ENCODE measurements at regions not wholly inside any gene's neighbourhood (a gene's known extent, or its start where the extent isn't known, plus 50 kb on each side); places are given as distances from the start of the nearest gene placed in this dataset.

GRCh38 chr6:16078064-16078463 is 50.8 kb upstream of the MYLIP start:
- H3K27ac ChIP-seq: no peak overlapping the region
- no peaks in the 10 kb centered on the region for H3K9me3 ChIP-seq
- TF ChIP-seq POLR2AphosphoS5 (IDR thresholded peaks at IDR 0.05) (no peak), CTCF (IDR thresholded peaks at IDR 0.05) (no peak), POLR2A (IDR thresholded peaks at IDR 0.05) (no peak)
- no peak for DNase-seq (ENCODE audit: low spot score)
- no peaks in the 10 kb centered on the region for H3K36me3 ChIP-seq
- 89% methylated on average over 2 of the region's 2 CpGs for WGBS
- intact Hi-C loops (cut with DNase I): no loop called here
- no peak overlapping the region for H3K4me3 ChIP-seq
- no peaks in the 10 kb centered on the region for H3K27me3 ChIP-seq (replicated peaks; ENCODE audit: insufficient read depth)
- no peaks in the 10 kb centered on the region for H3K4me1 ChIP-seq (replicated peaks)

GRCh38 chr6:16069671-16070070 is 59.2 kb upstream of the MYLIP start:
- Histone ChIP-seq H3K36me3 (no peaks in the 10 kb centered on the region), H3K4me3 (no peak overlapping the region), H3K27me3 (replicated peaks; ENCODE audit: insufficient read depth) (peaks cover 1% of the 10 kb centered on the region), H3K27ac (no peak overlapping the region), H3K4me1 (replicated peaks) (no peaks in the 10 kb centered on the region), H3K9me3 (no peaks in the 10 kb centered on the region)
- WGBS: 82% methylated on average over 7 of the region's 7 CpGs
- intact Hi-C loops (cut with DNase I): no loop called here
- no peak for DNase-seq (ENCODE audit: low spot score)
- TF ChIP-seq CTCF (IDR thresholded peaks at IDR 0.05) (no peak), POLR2AphosphoS5 (IDR thresholded peaks at IDR 0.05) (no peak), POLR2A (IDR thresholded peaks at IDR 0.05) (no peak)

DNA sequence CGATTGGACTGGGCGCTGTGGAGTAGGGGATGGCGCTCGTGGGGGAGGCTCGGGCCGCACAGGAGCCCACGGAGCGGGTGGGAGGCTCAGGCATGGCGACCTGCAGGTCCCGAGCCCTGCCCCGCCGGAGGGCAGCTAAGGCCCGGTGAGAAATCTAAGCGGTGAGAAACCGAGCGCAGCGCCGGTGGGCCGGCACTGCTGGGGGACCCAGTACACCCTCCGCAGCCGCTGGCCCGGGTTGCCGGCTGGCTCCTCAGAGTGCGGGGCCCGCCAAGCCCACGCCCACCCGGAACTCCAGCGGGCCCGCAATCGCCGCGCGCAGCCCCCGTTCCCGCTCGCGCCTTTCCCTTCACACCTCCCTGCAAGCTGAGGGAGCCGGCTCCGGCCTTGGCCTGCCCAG is 59.7 kb upstream of the MYLIP start:
- TF ChIP-seq POLR2AphosphoS5 (IDR thresholded peaks at IDR 0.05) (no peak), CTCF (IDR thresholded peaks at IDR 0.05) (no peak), POLR2A (IDR thresholded peaks at IDR 0.05) (no peak)
- H3K27ac ChIP-seq: no peak overlapping the region
- H3K4me1 ChIP-seq (replicated peaks): no peaks in the 10 kb centered on the region
- H3K4me3 ChIP-seq: no peak overlapping the region
- intact Hi-C loops (cut with DNase I): no loop called here
- no peaks in the 10 kb centered on the region for H3K9me3 ChIP-seq
- DNase-seq (ENCODE audit: low spot score): no peak
- peaks cover 1% of the 10 kb centered on the region for H3K27me3 ChIP-seq (replicated peaks; ENCODE audit: insufficient read depth)
- WGBS: 94% methylated on average over 39 of the region's 39 CpGs
- no peaks in the 10 kb centered on the region for H3K36me3 ChIP-seq

- H3K9me3 ChIP-seq: no peaks in the 10 kb centered on the region
- no peak for DNase-seq (ENCODE audit: low spot score)
- H3K27me3 ChIP-seq (replicated peaks; ENCODE audit: insufficient read depth): peaks cover 1% of the 10 kb centered on the region
- TF ChIP-seq POLR2AphosphoS5 (IDR thresholded peaks at IDR 0.05): no peak
- no peak for TF ChIP-seq CTCF (IDR thresholded peaks at IDR 0.05)
- TF ChIP-seq POLR2A (IDR thresholded peaks at IDR 0.05): no peak
- no peak overlapping the region for H3K27ac ChIP-seq
- H3K4me1 ChIP-seq (replicated peaks): no peaks in the 10 kb centered on the region
- intact Hi-C loops (cut with DNase I): no loop called here
- WGBS: 81% methylated on average over 3 of the region's 3 CpGs
- no peak overlapping the region for H3K4me3 ChIP-seq
- no peaks in the 10 kb centered on the region for H3K36me3 ChIP-seq
Observed at GRCh38 chr6:16067568-16067967, 61.3 kb upstream of the MYLIP start.

- DNase-seq (ENCODE audit: low spot score): no peak
- H3K27ac ChIP-seq: no peak overlapping the region
- no peak overlapping the region for H3K4me3 ChIP-seq
- no peak for TF ChIP-seq POLR2AphosphoS5 (IDR thresholded peaks at IDR 0.05)
- no peak for TF ChIP-seq POLR2A (IDR thresholded peaks at IDR 0.05)
- TF ChIP-seq CTCF (IDR thresholded peaks at IDR 0.05): no peak
- no peaks in the 10 kb centered on the region for H3K27me3 ChIP-seq (replicated peaks; ENCODE audit: insufficient read depth)
- intact Hi-C loops (cut with DNase I): no loop called here
- H3K36me3 ChIP-seq: no peaks in the 10 kb centered on the region
- no peaks in the 10 kb centered on the region for H3K9me3 ChIP-seq
- H3K4me1 ChIP-seq (replicated peaks): no peaks in the 10 kb centered on the region
- 53% methylated on average over 7 of the region's 7 CpGs for WGBS
Observed at GRCh38 chr6:16064671-16065072, 64.2 kb upstream of the MYLIP start.

All from prostate gland (tissue), 2 donors.